HuH-7 (cell line): ENCODE measurements at regions not wholly inside any gene's neighbourhood (a gene's known extent, or its start where the extent isn't known, plus 50 kb on each side); places are given as distances from the start of the nearest gene placed in this dataset.
"Not testable (repeated sequence)": the region's sequence is repeated elsewhere in the genome, so short reads cannot be mapped to it uniquely, and the experiment has no call there.

Experiments used
- DNase-seq: peaks from one replicate; pipeline ENCODE4 v3.0.0; 2011; ENCODE audit warnings: low spot score

DNA sequence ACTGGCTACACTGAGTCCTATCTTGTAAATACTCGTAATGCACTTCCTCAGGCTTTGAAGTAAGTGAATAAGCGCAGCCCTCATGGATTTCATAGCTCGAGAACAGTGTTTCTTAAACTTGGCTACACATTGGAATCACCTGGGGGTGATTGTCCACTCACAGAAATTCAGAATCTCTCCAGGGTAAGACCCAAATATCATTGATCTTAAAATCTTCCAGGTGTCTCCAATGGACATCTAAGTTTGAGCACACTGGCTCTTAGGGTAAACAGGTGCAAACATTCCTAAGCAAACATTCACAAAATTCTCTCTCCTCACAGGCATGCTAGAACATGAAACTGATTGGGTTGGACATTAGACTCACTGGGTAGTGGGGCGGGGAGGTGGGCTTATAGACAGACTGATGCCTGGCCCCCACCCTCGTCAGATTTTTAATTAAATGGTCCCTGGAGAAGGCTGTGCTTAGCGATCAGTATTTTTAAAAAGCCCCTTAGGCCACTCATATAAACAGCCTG is 279.7 kb upstream of the TBL1XR1 start:
- no peak for DNase-seq

DNA sequence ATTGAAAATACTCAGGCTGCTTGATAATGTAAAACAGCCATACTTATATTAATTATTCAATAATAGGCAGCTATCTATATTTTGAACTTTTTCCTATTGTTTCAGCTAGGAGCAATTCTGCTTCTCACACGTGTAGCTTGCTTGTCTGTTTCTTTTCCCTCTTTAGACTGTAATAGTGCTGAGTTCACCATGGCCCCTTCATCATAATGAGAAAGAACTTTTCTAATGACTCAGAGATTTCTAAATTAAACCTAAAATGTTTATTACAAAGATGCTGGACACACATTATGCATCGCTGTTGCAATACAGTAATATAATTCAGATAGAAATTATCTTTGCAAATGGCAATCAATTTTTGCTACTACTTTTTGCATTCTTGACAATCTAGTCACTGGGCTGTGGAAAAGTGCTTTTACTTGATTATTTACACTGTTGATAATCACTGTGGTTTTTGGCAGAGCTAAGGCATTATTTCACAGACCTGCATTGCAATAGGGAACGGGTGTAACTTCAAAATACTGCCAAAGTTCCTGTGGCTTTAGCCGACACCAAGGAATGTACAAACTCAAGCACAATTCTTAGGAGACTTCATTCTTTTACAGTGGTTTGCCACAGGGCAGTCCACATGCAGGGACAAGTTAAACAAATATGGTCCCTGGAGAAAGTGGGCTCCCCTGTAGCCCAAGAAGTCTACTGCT is 281.0 kb upstream of the TBL1XR1 start:
- DNase-seq = no peak

DNA sequence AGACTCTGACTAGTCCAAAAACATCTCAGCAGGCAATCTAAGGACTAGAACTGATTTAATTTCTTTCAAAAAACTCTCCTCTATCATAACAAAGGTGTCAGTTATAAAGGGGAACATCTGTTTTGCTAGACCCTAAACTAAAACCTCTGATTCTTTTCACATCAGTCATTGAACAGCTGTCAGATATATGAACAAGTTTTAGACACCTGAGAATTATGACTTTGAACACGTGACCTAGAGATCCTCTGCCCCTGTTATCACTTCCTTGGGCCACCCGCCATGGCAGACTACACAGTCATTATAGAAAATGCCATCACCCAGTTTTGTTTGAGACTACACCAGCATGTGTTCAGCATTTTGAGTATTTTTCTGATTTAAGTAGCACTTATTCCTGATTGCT is 282.3 kb upstream of the TBL1XR1 start:
- DNase-seq = no peak

DNA sequence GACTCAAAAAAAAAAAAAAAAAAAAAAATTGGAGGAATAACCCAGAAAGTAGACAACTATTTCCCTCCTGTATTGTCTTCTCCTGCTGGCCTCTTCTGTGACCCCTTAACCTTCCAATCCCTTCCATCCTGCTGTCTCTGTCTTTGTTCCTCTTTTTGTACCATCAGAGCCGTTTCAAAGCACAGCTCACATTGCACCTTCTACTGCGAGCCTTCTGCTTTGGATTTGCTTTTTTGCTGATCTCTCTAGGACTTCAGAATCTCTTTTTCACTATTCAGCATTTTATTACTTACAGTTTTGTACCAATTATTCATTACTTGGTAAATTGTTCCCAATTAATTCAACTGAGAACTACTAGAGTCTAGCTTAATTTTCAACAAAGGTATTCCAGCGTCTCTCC is 284.0 kb upstream of the TBL1XR1 start:
- no peak for DNase-seq

DNA sequence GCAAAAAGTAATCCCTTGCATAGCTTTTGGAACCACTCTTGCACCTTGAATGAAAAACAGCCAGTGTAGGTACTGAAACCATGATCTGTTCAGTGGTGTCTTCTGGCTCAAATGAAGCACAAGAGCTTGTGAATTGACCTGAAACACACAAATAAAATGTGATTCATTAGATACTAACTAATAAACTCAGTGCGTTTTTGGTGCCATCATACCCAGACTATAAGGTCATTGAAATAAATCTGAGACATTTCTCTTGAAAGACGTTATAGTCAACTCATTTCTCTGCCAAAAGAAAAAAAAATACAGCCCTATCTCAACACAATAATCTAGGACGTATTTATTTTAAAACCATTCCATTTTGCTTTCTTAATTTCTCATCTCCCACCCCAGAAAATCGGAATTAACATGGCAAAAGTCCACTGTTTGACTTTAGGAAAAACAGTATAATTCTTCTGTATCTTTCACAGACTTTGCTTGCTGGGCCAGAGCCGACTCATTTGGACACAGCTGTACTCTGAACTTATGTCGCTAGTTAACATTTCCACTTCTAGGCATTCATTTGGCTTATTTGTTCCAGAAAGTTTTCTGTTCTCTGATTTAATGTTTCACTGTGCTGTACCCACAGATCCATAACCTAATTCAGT is 284.9 kb upstream of the TBL1XR1 start:
- no peak for DNase-seq

DNA sequence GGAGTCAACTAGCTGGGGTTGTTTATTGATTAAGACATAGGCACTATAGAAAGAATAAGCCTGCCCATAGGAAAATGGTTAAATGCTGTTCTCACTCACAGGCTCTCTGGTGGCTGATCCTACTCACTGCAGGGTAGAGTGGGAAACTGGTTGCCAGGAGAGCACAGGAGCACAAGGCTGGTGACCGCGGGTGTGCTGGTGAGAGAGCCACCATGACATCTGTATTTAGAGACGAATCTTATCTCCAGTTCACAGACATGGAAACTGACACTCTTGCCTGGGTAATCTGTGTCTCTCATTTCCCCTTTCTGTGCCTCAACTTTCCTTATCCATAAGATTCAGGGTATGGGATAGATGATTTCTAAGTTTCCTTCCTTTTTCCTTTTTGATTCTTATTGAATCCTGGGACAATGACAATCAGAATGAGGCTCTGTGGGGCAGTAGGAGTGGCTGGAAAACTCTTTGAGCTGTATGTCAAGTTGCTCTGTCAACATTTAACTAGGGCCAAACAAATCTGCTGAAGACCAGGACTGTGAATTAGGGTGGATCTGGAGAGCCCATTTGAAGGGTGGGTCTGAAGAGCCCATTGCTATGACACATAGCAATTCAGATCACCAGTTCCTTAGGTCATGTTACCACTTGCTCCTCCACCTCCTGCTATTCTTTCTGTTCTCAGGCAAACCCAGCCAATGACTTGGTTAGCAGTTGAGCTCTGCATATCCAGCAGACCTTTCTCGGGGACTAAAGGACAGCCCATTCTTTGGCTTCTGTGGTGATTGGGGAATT is 286.1 kb upstream of the TBL1XR1 start:
- DNase-seq = no peak

DNA sequence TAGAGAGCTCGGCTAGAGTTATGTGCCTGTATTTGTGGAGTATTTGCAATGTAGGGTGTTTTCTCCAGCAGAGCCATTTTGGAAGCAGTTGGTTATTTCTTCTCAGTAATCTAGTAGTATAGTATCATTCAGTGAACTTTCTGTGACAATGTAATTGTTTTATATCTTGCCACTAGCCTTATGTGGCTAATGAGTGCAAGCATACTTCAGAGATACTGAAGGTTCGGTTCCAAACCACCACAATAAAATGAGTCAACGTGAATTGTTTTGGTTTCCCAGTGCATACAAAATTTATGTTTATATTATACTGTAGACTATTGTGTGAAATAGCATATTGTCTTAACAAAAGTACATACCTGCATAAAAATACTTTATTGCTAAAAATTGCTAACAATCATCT is 286.9 kb upstream of the TBL1XR1 start:
- no peak for DNase-seq

DNA sequence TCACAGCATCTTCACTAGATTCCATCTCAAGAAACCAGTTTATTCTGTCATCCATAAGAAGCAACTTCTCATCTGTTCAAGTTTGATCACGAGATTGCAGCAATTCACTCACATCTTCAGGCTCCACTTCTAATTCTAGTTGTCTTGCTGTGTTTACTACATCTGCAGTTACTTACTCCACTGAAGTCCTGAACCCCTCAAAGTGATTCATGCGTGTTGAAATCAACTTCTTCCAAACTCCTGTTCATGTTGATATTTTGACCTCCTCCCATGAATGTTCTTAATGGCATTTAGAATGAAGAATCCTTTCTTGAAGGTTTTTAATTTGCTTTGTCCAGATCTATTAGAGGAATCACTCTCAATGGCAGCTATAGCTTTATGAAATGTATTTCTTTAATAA is 287.6 kb upstream of the TBL1XR1 start:
- DNase-seq = no peak

DNA sequence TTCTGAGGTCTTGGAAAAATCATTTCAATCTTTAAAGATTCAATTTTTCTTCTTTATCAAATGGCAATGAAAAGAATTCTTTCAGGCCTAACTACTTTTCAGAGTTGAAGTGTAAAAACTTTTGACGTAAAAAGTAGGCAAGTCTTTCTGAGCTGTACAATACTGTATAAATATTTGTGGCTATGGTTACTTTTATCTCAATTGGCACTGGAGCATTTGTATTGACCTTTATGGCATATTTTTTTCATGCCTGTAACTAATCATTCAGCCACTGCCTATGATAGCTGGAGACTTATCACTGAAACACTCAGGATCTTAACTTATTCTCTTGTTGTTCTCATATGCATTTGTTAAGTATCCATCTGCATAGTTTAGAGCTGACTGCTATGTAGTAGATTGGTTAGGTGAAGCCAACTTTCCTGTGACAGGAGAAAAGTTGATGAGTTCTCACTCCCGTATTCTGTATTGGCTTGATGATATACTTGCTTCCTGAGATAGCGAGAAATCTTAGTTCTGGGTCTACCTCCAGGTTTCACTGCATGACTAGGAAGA is 290.4 kb upstream of the TBL1XR1 start:
- DNase-seq = no peak

DNA sequence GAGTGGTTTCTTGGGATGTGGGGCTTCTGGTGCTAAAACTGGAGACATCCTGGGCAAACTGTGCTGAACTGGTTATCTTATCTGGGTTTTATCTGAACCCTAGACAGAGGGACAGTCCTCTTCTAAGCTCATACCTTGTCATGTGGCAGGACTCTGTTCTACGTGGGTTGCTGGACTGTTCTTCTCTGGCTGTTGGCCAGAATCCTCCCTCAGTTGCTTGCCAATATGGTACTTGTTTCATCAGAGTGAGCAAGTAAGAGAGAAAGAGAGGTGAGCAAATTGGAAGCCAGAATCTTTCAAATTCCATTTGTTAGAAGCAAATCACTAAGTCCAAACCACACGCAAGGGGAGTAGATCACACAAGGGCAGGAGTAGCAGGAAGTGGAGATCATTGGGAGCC is 291.5 kb upstream of the TBL1XR1 start:
- no peak for DNase-seq

DNA sequence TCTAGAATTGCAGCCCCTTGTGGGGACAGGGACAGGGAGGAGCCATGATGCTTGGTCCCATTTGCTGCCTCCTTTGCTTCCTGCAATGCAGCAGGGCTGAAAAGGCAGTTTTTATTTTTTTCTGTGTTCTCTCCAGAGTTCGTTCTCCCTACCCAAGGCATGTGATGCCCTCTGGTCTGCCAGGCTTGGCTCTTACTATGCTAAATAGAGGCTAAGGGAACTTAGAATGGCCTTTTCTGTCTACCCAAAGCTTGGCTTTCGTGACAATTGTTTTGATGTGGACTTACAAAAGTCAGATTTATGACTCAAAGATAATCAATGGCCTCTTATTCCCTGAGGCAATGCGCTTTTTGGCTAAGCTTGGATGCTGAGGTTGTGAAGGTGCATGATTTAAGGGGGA is 293.3 kb upstream of the TBL1XR1 start:
- DNase-seq = no peak

DNA sequence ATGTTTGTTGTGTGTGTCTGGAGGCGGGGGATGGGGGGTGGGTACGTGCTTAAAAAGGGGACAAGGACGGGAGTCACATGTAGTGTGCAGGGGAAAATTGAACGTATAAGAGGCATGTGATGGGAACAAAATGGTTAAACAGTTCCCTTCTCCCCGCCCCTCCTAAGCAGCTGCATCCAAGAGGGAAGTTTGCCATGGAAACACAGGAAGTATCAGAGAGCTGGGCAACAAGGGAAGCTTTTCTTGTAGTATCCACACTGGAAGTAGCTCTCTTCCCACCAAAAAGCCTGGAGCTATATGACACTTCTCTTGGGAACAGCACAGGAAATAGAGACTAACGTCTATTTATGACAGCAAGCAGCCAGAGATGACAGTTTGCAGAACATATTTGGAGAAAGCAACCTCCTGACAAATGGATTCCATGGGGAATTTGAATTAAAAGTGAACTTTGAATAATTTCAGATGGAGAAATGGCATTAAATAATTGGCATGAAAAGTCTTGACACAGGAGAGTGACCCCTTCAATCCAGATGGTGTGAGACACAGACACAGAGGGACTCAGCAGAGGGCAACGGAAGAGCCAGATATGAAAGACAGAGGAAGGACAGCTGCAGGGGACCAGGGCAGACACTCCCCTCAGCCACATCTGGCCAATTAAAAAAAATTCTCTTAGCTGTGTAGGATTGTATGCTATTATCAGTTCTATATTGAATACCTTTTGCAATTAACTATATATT is 294.2 kb upstream of the TBL1XR1 start:
- no peak for DNase-seq

DNA sequence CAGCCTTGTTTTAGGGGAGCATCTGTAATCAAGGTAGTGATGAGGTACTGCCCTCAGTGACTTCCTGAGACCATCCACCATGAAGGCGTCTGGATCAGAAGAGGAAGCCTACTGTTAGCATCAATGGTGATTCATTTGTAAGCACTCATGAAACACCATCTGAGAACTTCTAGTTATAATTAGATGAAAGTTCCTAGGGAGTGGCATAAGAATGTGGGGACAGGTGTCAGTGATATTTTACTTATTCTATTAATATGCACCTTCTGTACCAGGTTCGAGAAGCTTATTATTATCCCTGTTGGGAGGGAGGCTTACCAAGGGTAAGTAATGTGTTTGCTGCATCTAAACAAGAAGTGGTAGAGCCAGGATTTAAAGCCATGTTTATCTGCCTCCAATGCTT is 295.8 kb upstream of the TBL1XR1 start:
- DNase-seq = no peak

DNA sequence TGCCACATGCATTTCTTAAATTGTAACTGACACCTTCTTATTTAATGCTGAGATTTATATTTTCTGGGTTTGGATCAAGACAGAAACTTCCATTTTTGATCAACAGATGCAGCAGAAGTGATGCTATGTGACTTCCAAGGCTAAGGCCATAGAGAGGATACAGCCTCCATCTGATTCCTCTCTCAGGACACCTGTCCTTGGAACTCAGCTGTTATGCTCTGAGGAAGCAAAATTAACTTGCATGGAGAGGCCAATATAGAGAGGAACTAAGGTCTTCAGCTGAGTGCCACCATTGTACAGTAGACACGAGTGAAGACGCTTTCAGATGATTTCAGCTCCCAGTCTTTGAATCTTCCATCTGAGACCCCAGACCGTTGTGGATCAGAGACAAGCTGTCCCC is 296.9 kb upstream of the TBL1XR1 start:
- DNase-seq = no peak

DNA sequence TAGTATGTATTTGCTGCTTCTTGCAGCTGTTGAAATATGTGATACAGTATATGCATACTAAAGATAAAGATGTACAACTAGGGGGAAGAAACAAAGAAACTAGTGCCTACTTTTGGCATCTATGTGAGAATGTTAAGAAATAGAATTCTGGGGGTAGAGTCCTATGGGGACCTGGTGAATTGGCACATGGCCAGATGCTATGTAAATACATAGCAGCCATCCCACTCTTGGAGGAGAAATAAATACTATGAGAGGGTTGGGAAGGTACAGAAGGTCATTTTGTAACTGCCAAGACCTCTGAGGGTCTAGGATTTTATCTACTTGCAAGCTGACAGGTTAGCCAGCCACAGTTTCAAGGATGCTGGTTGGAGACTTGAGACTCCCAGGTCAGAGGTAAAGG is 298.3 kb upstream of the TBL1XR1 start:
- DNase-seq = no peak

DNA sequence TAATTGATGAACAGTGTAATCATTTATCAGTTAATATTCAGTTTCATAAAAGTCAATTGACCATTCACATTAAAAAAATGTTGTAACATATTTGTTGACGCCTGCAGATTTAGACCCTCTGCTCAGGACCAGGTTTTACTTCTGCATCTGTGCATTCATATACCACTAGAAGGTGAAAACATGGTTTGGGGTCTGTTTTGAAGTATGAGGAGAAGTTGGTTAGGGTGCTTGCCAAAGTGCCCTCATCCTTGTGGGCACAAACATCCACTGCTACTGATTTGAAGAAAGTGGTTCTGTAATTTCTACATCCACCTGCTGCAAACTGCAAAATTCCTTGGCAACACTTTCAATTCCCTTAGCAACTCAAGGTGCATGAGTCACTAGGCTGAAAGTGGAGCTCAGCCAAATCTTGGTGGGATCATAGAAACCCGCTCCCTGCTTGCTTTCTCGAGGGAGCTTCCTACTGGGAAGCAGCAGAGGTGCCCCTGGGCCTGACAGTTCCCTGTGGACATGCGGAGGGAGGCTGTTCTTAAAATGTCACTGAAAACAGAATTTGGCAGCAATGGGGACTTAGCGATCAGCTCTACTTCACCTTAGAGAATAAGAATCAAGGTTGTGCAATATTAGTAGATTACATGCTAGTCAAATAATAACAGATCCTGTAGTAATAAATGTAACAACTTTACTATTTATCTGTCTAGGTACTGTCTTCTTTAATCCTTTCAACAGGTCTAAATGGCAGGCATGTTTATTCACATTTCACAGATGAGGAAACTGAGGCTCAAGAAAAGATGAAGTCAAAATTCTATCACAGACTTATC is 301.0 kb upstream of the TBL1XR1 start:
- no peak for DNase-seq

DNA sequence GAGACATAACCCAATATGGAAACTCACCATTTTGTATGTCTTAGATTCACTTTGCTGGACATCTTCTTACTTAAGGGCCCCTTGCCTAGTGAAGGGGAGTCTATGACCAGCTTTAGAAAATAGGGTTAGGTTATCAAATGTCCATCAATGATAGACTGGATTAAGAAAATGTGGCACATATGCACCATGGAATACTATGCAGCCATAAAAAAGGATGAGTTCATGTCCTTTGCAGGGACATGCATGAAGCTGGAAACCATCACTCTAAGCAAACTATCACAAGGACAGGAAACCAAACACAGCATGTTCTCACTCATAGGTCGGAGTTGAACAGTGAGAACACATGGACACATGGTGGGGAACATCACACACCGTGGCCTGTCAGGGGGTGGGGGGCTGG is 301.8 kb upstream of the TBL1XR1 start:
- not testable (repeated sequence) for DNase-seq

DNA sequence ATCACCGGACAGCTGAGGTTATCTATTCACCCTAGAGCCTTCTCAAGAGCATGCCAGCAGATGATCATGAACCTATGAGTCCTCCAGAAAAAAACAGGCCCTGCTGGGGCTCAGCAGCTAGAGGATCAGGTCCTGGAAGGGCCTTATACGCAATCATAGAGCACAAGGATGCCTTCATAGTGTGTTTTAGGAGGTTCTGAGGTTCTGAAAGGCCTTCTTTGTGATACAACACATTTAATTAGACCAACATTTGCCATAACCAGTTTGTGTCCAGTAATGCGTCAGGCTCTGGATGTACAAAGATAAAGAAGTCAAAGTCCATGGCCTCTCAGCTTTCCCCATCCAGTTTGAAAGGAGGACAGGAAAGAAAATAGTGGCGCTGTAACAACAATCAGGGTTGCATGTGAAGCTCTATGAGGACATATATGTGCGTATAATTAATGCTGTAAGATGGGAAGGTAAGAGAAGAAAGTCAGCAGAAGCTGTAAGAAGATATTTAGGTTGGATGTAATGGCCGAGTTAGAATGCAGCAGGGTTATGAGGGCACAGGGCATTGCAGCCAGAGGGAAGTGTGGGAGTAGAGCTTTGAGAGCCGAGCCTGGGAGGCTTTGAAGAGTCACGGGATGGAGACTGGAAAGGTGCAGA is 302.6 kb upstream of the TBL1XR1 start:
- peak; percentile 37 for DNase-seq

DNA sequence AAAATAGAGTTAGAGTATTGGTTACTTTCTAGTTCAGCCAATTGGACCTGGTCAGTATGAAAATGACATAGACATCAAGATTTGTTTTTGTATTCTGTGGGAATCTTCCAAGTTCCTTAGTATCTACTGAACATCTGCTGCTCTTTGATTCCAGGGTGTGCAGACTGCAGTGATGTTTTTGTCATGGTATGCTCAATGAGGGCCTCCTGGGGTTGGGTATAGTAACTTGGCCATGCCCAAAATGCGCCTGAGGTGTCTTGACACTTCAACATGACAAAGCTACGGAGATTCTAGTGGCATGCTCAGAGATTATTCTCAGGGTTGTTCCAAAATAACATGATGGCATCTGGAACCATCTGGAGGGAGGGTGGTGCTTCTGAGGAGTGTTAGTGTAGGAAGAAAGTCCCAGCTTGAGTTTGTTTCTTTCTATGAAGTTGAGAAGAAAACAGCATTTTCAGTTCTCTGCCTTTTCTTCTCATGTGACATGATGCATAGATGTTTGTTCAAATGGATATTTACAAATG is 313.5 kb upstream of the TBL1XR1 start:
- DNase-seq = no peak
